Liver (tissue), 8 donors: ENCODE measurements at regions not wholly inside any gene's neighbourhood (a gene's known extent, or its start where the extent isn't known, plus 50 kb on each side); places are given as distances from the start of the nearest gene placed in this dataset.

ENCODE experiments used
- DNase-seq: peaks from one replicate; pipeline ENCODE4 v3.0.0-alpha.2; 2017; ENCODE audit warnings: low spot score
- H3K27ac ChIP-seq, 2 donors: one replicate each; pipeline ENCODE4 v1.7.0; 2013; ENCODE audit warnings: inconsistent platforms in 2 of 2, low read length in 2 of 2, control low read depth in 1 of 2, low read depth in 1 of 2, mild to moderate bottlenecking in 1 of 2
- H3K27me3 ChIP-seq, 4 donors: one replicate each; pipeline versions ENCODE4 v1.6.1 to v1.7.0; 2013; ENCODE audit warnings: low read length in 3 of 4, inconsistent platforms in 1 of 4, mild to moderate bottlenecking in 1 of 4, moderate library complexity in 1 of 4; ENCODE audit not compliant: control insufficient read depth in 4 of 4, insufficient read depth in 4 of 4
- H3K36me3 ChIP-seq, 4 donors: one replicate each; pipeline versions ENCODE4 v1.6.1 to v1.7.0; 2013; ENCODE audit warnings: low read length in 3 of 4, mild to moderate bottlenecking in 3 of 4, low read depth in 1 of 4, moderate library complexity in 1 of 4; ENCODE audit not compliant: control insufficient read depth in 4 of 4, insufficient read depth in 3 of 4
- H3K4me1 ChIP-seq, 4 donors: one replicate each; pipeline versions ENCODE4 v1.6.1 to v1.7.0; 2013; ENCODE audit warnings: low read length in 3 of 4, mild to moderate bottlenecking in 3 of 4, moderate library complexity in 1 of 4; ENCODE audit not compliant: control insufficient read depth in 4 of 4, insufficient read depth in 4 of 4
- H3K4me3 ChIP-seq, 3 donors: one replicate each; pipeline versions ENCODE4 v1.6.1 to v1.7.0; 2013; ENCODE audit warnings: low read length in 3 of 3, control low read depth in 1 of 3, low read depth in 1 of 3, mild to moderate bottlenecking in 1 of 3
- H3K9ac ChIP-seq, 2 donors: one replicate each; pipeline ENCODE4 v1.7.0; 2013; ENCODE audit warnings: low read length in 2 of 2, mild to moderate bottlenecking in 2 of 2, moderate library complexity in 2 of 2, control low read depth in 1 of 2, low read depth in 1 of 2
- H3K9me3 ChIP-seq, 4 donors: one replicate each; pipeline versions ENCODE4 v1.6.1 to v1.7.0; 2013; ENCODE audit warnings: low read length in 3 of 4; ENCODE audit not compliant: control insufficient read depth in 4 of 4
- ATF3 ChIP-seq: IDR thresholded peaks from 2 replicates; pipeline ENCODE4 v1.6.1; 2016; ENCODE audit warnings: antibody characterized with exemption
- CTCF ChIP-seq: fragments of 150-350 bp; IDR thresholded peaks from 2 replicates; pipeline ENCODE4 v1.5.1; 2017; ENCODE audit warnings: improper control_type of control experiment, low read depth, low read length; ENCODE audit not compliant: missing input control
- EGR1 ChIP-seq, 2 donors: IDR thresholded peaks; 2 replicates each; pipeline ENCODE4 v1.6.1; 2016 to 2018; ENCODE audit warnings: antibody characterized with exemption in 2 of 2, low read depth in 2 of 2
- FOXA1 ChIP-seq: IDR thresholded peaks from 2 replicates; pipeline ENCODE4 v1.6.1; 2016; ENCODE audit warnings: antibody characterized with exemption
- FOXA2 ChIP-seq: IDR thresholded peaks from 2 replicates; pipeline ENCODE4 v1.6.1; 2016; ENCODE audit warnings: antibody characterized with exemption
- GABPA ChIP-seq, 2 donors: IDR thresholded peaks in 1 of 2; conservative IDR thresholded peaks in 1 of 2; 2 replicates each; pipeline ENCODE4 v1.6.1; 2016; ENCODE audit warnings: antibody characterized with exemption in 2 of 2, mild to moderate bottlenecking in 1 of 2, moderate library complexity in 1 of 2
- HNF4A ChIP-seq, 2 donors: conservative IDR thresholded peaks; 2 replicates each; pipeline ENCODE4 v1.6.1; 2016; ENCODE audit warnings: antibody characterized with exemption in 2 of 2, mild to moderate bottlenecking in 2 of 2
- HNF4G ChIP-seq: IDR thresholded peaks from 2 replicates; pipeline ENCODE4 v1.6.1; 2016; ENCODE audit warnings: antibody characterized with exemption
- JUND ChIP-seq, 2 donors: IDR thresholded peaks; 2 replicates each; pipeline ENCODE4 v1.6.1; 2016; ENCODE audit warnings: antibody characterized with exemption in 2 of 2
- MAX ChIP-seq: IDR thresholded peaks from 2 replicates; pipeline ENCODE4 v1.6.1; 2016; ENCODE audit warnings: antibody characterized with exemption
- NR2F2 ChIP-seq: IDR thresholded peaks from 2 replicates; pipeline ENCODE4 v1.6.1; 2016; ENCODE audit warnings: antibody characterized with exemption
- RAD21 ChIP-seq, 2 donors: IDR thresholded peaks; 2 replicates each; pipeline ENCODE4 v1.6.1; 2016; ENCODE audit warnings: antibody characterized with exemption in 2 of 2, mild to moderate bottlenecking in 2 of 2
- REST ChIP-seq: IDR thresholded peaks from 2 replicates; pipeline ENCODE4 v1.6.1; 2016; ENCODE audit warnings: antibody characterized with exemption, mild to moderate bottlenecking
- RXRA ChIP-seq, 2 donors: IDR thresholded peaks; 2 replicates each; pipeline ENCODE4 v1.6.1; 2017 to 2018; ENCODE audit warnings: antibody characterized with exemption in 2 of 2, mild to moderate bottlenecking in 1 of 2
- SP1 ChIP-seq: IDR thresholded peaks from 2 replicates; pipeline ENCODE4 v1.6.1; 2018; ENCODE audit warnings: antibody characterized with exemption, mild to moderate bottlenecking
- TAF1 ChIP-seq: conservative IDR thresholded peaks from 2 replicates; pipeline ENCODE4 v1.6.1; 2016; ENCODE audit warnings: antibody characterized with exemption, mild to moderate bottlenecking
- YY1 ChIP-seq: IDR thresholded peaks from 2 replicates; pipeline ENCODE4 v1.6.1; 2016; ENCODE audit warnings: antibody characterized with exemption, mild to moderate bottlenecking
- ZBTB33 ChIP-seq: IDR thresholded peaks from 2 replicates; pipeline ENCODE4 v1.6.1; 2016; ENCODE audit warnings: antibody characterized with exemption
- WGBS: extraction: QIAGEN DNeasy Blood & Tissue Kit; methylation state at CpG from one replicate; pipeline ENCODE4 v1.1.7; 2013; 5-methylcytosine and 5-hydroxymethylcytosine counted together
- donor health status: healthy.
- donor health status: healthy.
- donor health status: healthy.
- donor health status: healthy.
- donor health status: healthy.

- no peak overlapping the region for H3K9ac ChIP-seq
- TF ChIP-seq GABPA (IDR thresholded peaks at IDR 0.05 in 1 of 2, conservative IDR thresholded peaks at IDR 0.05 in 1 of 2) (no peak), ATF3 (no peak), RAD21 (IDR thresholded peaks at IDR 0.05) (no peak)
- H3K9me3 ChIP-seq = no peaks in the 10 kb centered on the region
- no peaks in the 10 kb centered on the region for H3K4me1 ChIP-seq
- DNase-seq = no peak
- no peaks in the 10 kb centered on the region for H3K36me3 ChIP-seq
- 95% methylated on average over 4 of the region's 4 CpGs for WGBS
- no peak overlapping the region for H3K27ac ChIP-seq
- H3K4me3 ChIP-seq = no peak overlapping the region
- peaks cover 0 to 5% (median 3%) of the 10 kb centered on the region in 4 donors for H3K27me3 ChIP-seq
These were observed 71.1 kb upstream of the NUP50 start for GRCh38 chr22:45092644-45093043.

- Histone ChIP-seq H3K27ac (no peak overlapping the region), H3K36me3 (no peaks in the 10 kb centered on the region), H3K27me3 (peaks cover 0 to 5% (median 3%) of the 10 kb centered on the region in 4 donors), H3K9ac (no peak overlapping the region), H3K4me1 (no peaks in the 10 kb centered on the region), H3K9me3 (no peaks in the 10 kb centered on the region), H3K4me3 (no peak overlapping the region)
- TF ChIP-seq FOXA2 = no peak
- no peak for TF ChIP-seq CTCF
- no peak for TF ChIP-seq MAX
- no peak for TF ChIP-seq NR2F2
- TF ChIP-seq ATF3 = no peak
- no peak for TF ChIP-seq EGR1 (IDR thresholded peaks at IDR 0.05; ENCODE audit: low read depth in 2 of 2)
- TF ChIP-seq ZBTB33 = no peak
- no peak for TF ChIP-seq SP1
- no peak for TF ChIP-seq REST
- no peak for TF ChIP-seq JUND (IDR thresholded peaks at IDR 0.05)
- TF ChIP-seq FOXA1 = no peak
- TF ChIP-seq HNF4A (conservative IDR thresholded peaks at IDR 0.05) = no peak
- no peak for TF ChIP-seq YY1
- no peak for TF ChIP-seq RXRA (IDR thresholded peaks at IDR 0.05)
- no peak for TF ChIP-seq HNF4G
- TF ChIP-seq GABPA (IDR thresholded peaks at IDR 0.05 in 1 of 2, conservative IDR thresholded peaks at IDR 0.05 in 1 of 2) = no peak
- no peak for TF ChIP-seq RAD21 (IDR thresholded peaks at IDR 0.05)
- TF ChIP-seq TAF1 = no peak
- WGBS = 61% methylated on average over 9 of the region's 9 CpGs
- DNase-seq = no peak
These were observed 70.1 kb upstream of the NUP50 start for GRCh38 chr22:45093609-45094008.
